T-cell (primary cell): ENCODE measurements at regions not wholly inside any gene's neighbourhood (a gene's known extent, or its start where the extent isn't known, plus 50 kb on each side); places are given as distances from the start of the nearest gene placed in this dataset.

ENCODE experiments used
- ATAC-seq, 4 experiments: fragments of 200-7000 bp in 3 of 4; fragments of 150-1000 bp in 1 of 4; cut with Tn5 transposase; replicated peaks in 1 of 4; 1 replicate in 3 of 4; 2 replicates in 1 of 4; pipeline ENCODE4 v1.10.0; 2021; ENCODE audit warnings: moderate library complexity in 3 of 4, mild to moderate bottlenecking in 2 of 4, moderate number of reproducible peaks in 1 of 4
- CTCF ChIA-PET, 2 donors: fragments of 300-600 bp; sonication (Branson Sonifier 250); formaldehyde crosslinking; loops; one replicate each; lab custom pipeline; 2022; ENCODE audit warnings: antibody characterized with exemption in 2 of 2; lab: Charles Lee
- POLR2A ChIA-PET, 2 donors: fragments of 300-600 bp; sonication (Branson Sonifier 250); formaldehyde crosslinking; loops; one replicate each; lab custom pipeline; 2022; ENCODE audit warnings: antibody characterized with exemption in 2 of 2; lab: Charles Lee
- DNase-seq, 35 experiments: peaks; one replicate each; pipeline versions ENCODE4 v3.0.0 to v3.0.0-alpha.2; 2013 to 2023
- H3K27ac ChIP-seq: one replicate; pipeline ENCODE4 v1.5.1; 2013; ENCODE audit warnings: low read length
- H3K27me3 ChIP-seq, 2 experiments: replicated peaks in 1 of 2; 1 replicate in 1 of 2; 2 replicates in 1 of 2; pipeline versions ENCODE4 v1.6.1 to v1.7.0; 2013; ENCODE audit warnings: low read length in 1 of 2, mixed read lengths in 1 of 2; ENCODE audit not compliant: control insufficient read depth in 2 of 2, insufficient read depth in 2 of 2; ENCODE audit errors: extremely low read depth in 1 of 2
- H3K36me3 ChIP-seq, 2 donors: 1 replicate in 1 of 2; 2 replicates in 1 of 2; pipeline versions ENCODE4 v1.6.1 to v1.7.0; 2013; ENCODE audit warnings: low read length in 1 of 2; ENCODE audit not compliant: control insufficient read depth in 2 of 2, insufficient read depth in 1 of 2; ENCODE audit errors: extremely low read depth in 1 of 2
- H3K4me1 ChIP-seq, 2 experiments: 1 replicate in 1 of 2; 2 replicates in 1 of 2; pipeline versions ENCODE4 v1.6.1 to v1.7.0; 2013; ENCODE audit warnings: low read length in 2 of 2, mixed read lengths in 1 of 2; ENCODE audit not compliant: insufficient read depth in 2 of 2, control insufficient read depth in 1 of 2; ENCODE audit errors: extremely low read depth in 1 of 2
- H3K4me3 ChIP-seq, 2 donors: 1 replicate in 1 of 2; 2 replicates in 1 of 2; pipeline versions ENCODE4 v1.5.1 to v1.7.0; 2013; ENCODE audit warnings: mild to moderate bottlenecking in 2 of 2, low read length in 1 of 2, moderate library complexity in 1 of 2; ENCODE audit not compliant: control insufficient read depth in 1 of 2; ENCODE audit errors: extremely low read depth in 1 of 2
- H3K9me3 ChIP-seq: 2 replicates; pipeline ENCODE4 v1.7.0; 2013
- H3K27ac Mint-ChIP-seq, 2 donors: one replicate each; pipeline ENCODE4 v1.8.0; 2020 to 2021; ENCODE audit warnings: mild to moderate bottlenecking in 2 of 2, mixed read lengths in 2 of 2
- H3K27me3 Mint-ChIP-seq, 2 donors: one replicate each; pipeline ENCODE4 v1.8.0; 2021 to 2022; ENCODE audit warnings: mixed read lengths in 2 of 2
- H3K36me3 Mint-ChIP-seq: one replicate; pipeline ENCODE4 v1.8.0; 2021; ENCODE audit warnings: mixed read lengths
- H3K4me1 Mint-ChIP-seq, 3 donors: one replicate each; pipeline ENCODE4 v1.8.0; 2020 to 2022; ENCODE audit warnings: mixed read lengths in 3 of 3, mild to moderate bottlenecking in 1 of 3
- H3K4me3 Mint-ChIP-seq, 3 donors: one replicate each; pipeline ENCODE4 v1.8.0; 2020 to 2022; ENCODE audit warnings: mild to moderate bottlenecking in 3 of 3, mixed read lengths in 3 of 3, moderate library complexity in 3 of 3
- H3K9me3 Mint-ChIP-seq, 3 donors: one replicate each; pipeline ENCODE4 v1.8.0; 2020 to 2022; ENCODE audit warnings: mixed read lengths in 3 of 3
- WGBS: methylation state at CpG from one replicate; pipeline ENCODE4 v1.1.5; 2013; ENCODE audit warnings: missing lambda C conversion rate; ENCODE audit not compliant: insufficient coverage; 5-methylcytosine and 5-hydroxymethylcytosine counted together

- ATAC-seq = no peak
These were observed 85.3 kb upstream of the BTBD3 start for GRCh38 chr20:11832397-11832796.

DNA sequence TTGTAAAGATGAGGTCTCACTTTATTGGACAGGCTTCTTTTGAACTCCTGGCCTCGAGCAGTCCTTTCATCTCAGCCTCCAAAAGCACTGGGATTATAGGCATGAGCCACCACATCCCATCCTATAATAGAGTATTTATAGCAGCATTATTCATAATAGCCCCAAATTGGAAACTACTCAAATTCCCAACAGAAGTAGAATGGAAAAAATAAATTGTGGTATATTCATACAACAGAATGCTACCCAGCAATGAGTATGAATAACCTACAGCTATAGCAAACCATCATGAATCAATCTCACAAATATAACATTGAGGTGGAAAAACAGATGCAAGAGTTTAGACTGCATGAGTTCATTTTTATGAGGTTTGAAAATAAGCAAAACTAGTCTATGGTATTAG is 84.8 kb upstream of the BTBD3 start:
- Histone ChIP-seq H3K4me1 (no peaks in the 10 kb centered on the region), H3K4me3 (no peak overlapping the region), H3K27me3 (no peaks in the 10 kb centered on the region), H3K27ac (no peak overlapping the region), H3K36me3 (no peaks in the 10 kb centered on the region), H3K9me3 (no peaks in the 10 kb centered on the region)
- H3K36me3 Mint-ChIP-seq = no peaks in the 10 kb centered on the region
- no CpG with 5 or more reads among the region's 1 CpG for WGBS
- ATAC-seq (no peak), DNase-seq (no peak)
- H3K9me3 Mint-ChIP-seq = peaks cover 0 to 15% (median 2%) of the 10 kb centered on the region in 3 donors
- no peak overlapping the region for H3K4me3 Mint-ChIP-seq
- POLR2A ChIA-PET = no interaction called here
- H3K27ac Mint-ChIP-seq = no peak overlapping the region
- CTCF ChIA-PET = no interaction called here
- H3K27me3 Mint-ChIP-seq = peaks cover 0 to 5% of the 10 kb centered on the region in 2 donors
- no peaks in the 10 kb centered on the region for H3K4me1 Mint-ChIP-seq

More at GRCh38 chr20:11832397-11832796, 85.3 kb upstream of the BTBD3 start:
- no peaks in the 10 kb centered on the region for H3K27me3 ChIP-seq
- no peak overlapping the region for H3K27ac Mint-ChIP-seq
- no peaks in the 10 kb centered on the region for H3K36me3 ChIP-seq
- no peak overlapping the region for H3K4me3 Mint-ChIP-seq
- no peaks in the 10 kb centered on the region for H3K9me3 ChIP-seq
- no peaks in the 10 kb centered on the region for H3K36me3 Mint-ChIP-seq
- no peaks in the 10 kb centered on the region for H3K4me1 Mint-ChIP-seq
- no peak for DNase-seq
- no CpG with 5 or more reads among the region's 1 CpG for WGBS
- POLR2A ChIA-PET = no interaction called here
- no peak overlapping the region for H3K27ac ChIP-seq
- peaks cover under 1 to 15% (median 2%) of the 10 kb centered on the region in 3 donors for H3K9me3 Mint-ChIP-seq
- CTCF ChIA-PET = no interaction called here
- peaks cover 0 to 5% of the 10 kb centered on the region in 2 donors for H3K27me3 Mint-ChIP-seq
- H3K4me3 ChIP-seq = no peak overlapping the region
- H3K4me1 ChIP-seq = no peaks in the 10 kb centered on the region

GRCh38 chr20:11833825-11834224 is 83.9 kb upstream of the BTBD3 start:
- peaks cover 0 to 19% (median 2%) of the 10 kb centered on the region in 3 donors for H3K9me3 Mint-ChIP-seq
- no peak overlapping the region for H3K27ac Mint-ChIP-seq
- 60% methylated on average over 1 of the region's 3 CpGs for WGBS
- no peaks in the 10 kb centered on the region for H3K4me1 Mint-ChIP-seq
- Histone ChIP-seq H3K27me3 (no peaks in the 10 kb centered on the region), H3K4me1 (no peaks in the 10 kb centered on the region), H3K9me3 (no peaks in the 10 kb centered on the region), H3K27ac (no peak overlapping the region), H3K4me3 (no peak overlapping the region), H3K36me3 (no peaks in the 10 kb centered on the region)
- DNase-seq (no peak), ATAC-seq (no peak)
- ChIA-PET CTCF (no interaction called here), POLR2A (no interaction called here)
- H3K27me3 Mint-ChIP-seq = peaks cover 0 to 5% of the 10 kb centered on the region in 2 donors
- no peaks in the 10 kb centered on the region for H3K36me3 Mint-ChIP-seq
- H3K4me3 Mint-ChIP-seq = no peak overlapping the region

- DNase-seq (no peak), ATAC-seq (no peak)
- no peaks in the 10 kb centered on the region for H3K27me3 ChIP-seq
- no peaks in the 10 kb centered on the region for H3K36me3 ChIP-seq
- no peak overlapping the region for H3K4me3 ChIP-seq
- H3K4me1 ChIP-seq = no peaks in the 10 kb centered on the region
- Mint-ChIP-seq H3K4me3 (no peak overlapping the region), H3K36me3 (no peaks in the 10 kb centered on the region), H3K27ac (no peak overlapping the region), H3K27me3 (peaks cover 0 to 13% of the 10 kb centered on the region in 2 donors), H3K9me3 (peaks cover 8 to 17% (median 8%) of the 10 kb centered on the region in 3 donors), H3K4me1 (no peaks in the 10 kb centered on the region)
- 56% methylated on average over 1 of the region's 4 CpGs for WGBS
- no peaks in the 10 kb centered on the region for H3K9me3 ChIP-seq
- ChIA-PET CTCF (no interaction called here), POLR2A (no interaction called here)
- H3K27ac ChIP-seq = no peak overlapping the region
These were observed 79.5 kb upstream of the BTBD3 start for GRCh38 chr20:11838076-11838636.

- no peaks in the 10 kb centered on the region for H3K4me1 ChIP-seq
- ChIA-PET CTCF (no interaction called here), POLR2A (no interaction called here)
- H3K27ac ChIP-seq = no peak overlapping the region
- ATAC-seq = no peak
- WGBS = 60% methylated on average over 1 of the region's 3 CpGs
- Mint-ChIP-seq H3K27ac (no peak overlapping the region), H3K36me3 (no peaks in the 10 kb centered on the region), H3K4me1 (no peaks in the 10 kb centered on the region), H3K4me3 (no peak overlapping the region), H3K9me3 (peaks cover 8 to 16% (median 10%) of the 10 kb centered on the region in 3 donors), H3K27me3 (peaks cover 0 to 8% of the 10 kb centered on the region in 2 donors)
- H3K27me3 ChIP-seq = no peaks in the 10 kb centered on the region
- no peak overlapping the region for H3K4me3 ChIP-seq
- H3K9me3 ChIP-seq = no peaks in the 10 kb centered on the region
- no peaks in the 10 kb centered on the region for H3K36me3 ChIP-seq
- no peak for DNase-seq
These were observed 75.7 kb upstream of the BTBD3 start for GRCh38 chr20:11841972-11842461.

DNA sequence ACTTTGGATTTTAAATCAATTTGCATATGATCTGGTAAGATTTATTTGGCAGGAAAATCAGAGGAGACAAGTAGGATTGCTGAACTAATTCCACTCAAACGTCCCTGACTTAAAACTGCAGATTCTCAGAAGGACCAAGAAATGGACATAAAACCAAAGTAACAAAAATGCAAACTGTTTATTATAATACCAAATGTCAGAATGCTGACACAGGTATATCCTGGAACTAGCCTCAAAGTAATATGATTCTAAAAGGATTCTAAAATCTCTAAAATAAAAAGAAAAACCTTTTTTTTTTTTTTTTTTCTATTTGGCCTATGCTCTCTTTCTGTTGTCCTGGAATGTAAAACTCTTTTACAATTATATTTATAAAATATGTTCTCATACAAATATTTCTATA is 74.4 kb upstream of the BTBD3 start:
- Mint-ChIP-seq H3K9me3 (peaks cover 8 to 16% (median 10%) of the 10 kb centered on the region in 3 donors), H3K4me3 (no peak overlapping the region), H3K27ac (no peak overlapping the region), H3K4me1 (no peaks in the 10 kb centered on the region), H3K36me3 (no peaks in the 10 kb centered on the region), H3K27me3 (peaks cover 0 to 8% of the 10 kb centered on the region in 2 donors)
- H3K27me3 ChIP-seq = no peaks in the 10 kb centered on the region
- no peak for DNase-seq
- ChIA-PET CTCF (no interaction called here), POLR2A (no interaction called here)
- no peak overlapping the region for H3K4me3 ChIP-seq
- no peaks in the 10 kb centered on the region for H3K4me1 ChIP-seq
- no peak for ATAC-seq
- H3K9me3 ChIP-seq = no peaks in the 10 kb centered on the region
- no peaks in the 10 kb centered on the region for H3K36me3 ChIP-seq
- no CpG with 5 or more reads among the region's 1 CpG for WGBS
- H3K27ac ChIP-seq = no peak overlapping the region

- Mint-ChIP-seq H3K9me3 (peaks cover 8 to 20% (median 12%) of the 10 kb centered on the region in 3 donors), H3K4me1 (no peaks in the 10 kb centered on the region), H3K27ac (no peak overlapping the region), H3K4me3 (no peak overlapping the region), H3K36me3 (no peaks in the 10 kb centered on the region), H3K27me3 (peaks cover 0 to 8% of the 10 kb centered on the region in 2 donors)
- Histone ChIP-seq H3K36me3 (no peaks in the 10 kb centered on the region), H3K4me1 (no peaks in the 10 kb centered on the region), H3K9me3 (no peaks in the 10 kb centered on the region), H3K27me3 (no peaks in the 10 kb centered on the region), H3K27ac (no peak overlapping the region), H3K4me3 (no peak overlapping the region)
- DNase-seq (no peak), ATAC-seq (no peak)
- POLR2A ChIA-PET = no interaction called here
- CTCF ChIA-PET = no interaction called here
These were observed 73.0 kb upstream of the BTBD3 start for GRCh38 chr20:11844691-11845090.
